ENCODE measurements at regions not wholly inside any gene's neighbourhood (a gene's known extent, or its start where the extent isn't known, plus 50 kb on each side); places are given as distances from the start of the nearest gene placed in this dataset.

GRCh38 chr5:176716320-176716719, 69.0 kb downstream of the TSPAN17 start:
- Histone ChIP-seq H3K27ac (no peak overlapping the region), H3K36me3 (no peaks in the 10 kb centered on the region), H2AFZ (replicated peaks) (no peak overlapping the region), H3K9me3 (ENCODE audit: low read depth) (no peaks in the 10 kb centered on the region), H3K4me2 (no peak overlapping the region), H3K27me3 (no peaks in the 10 kb centered on the region), H3K4me3 (no peak overlapping the region), H3K4me1 (peaks cover 14% of the 10 kb centered on the region), H3F3A (ENCODE audit: low read depth) (peaks cover 11% of the 10 kb centered on the region), H3K79me2 (ENCODE audit: low read depth) (no peaks in the 10 kb centered on the region), H4K20me1 (ENCODE audit: low read depth) (no peaks in the 10 kb centered on the region), H3K9ac (no peak overlapping the region)
- Mint-ChIP-seq H3K36me3 (no peaks in the 10 kb centered on the region), H3K27me3 (ENCODE audit: insufficient read depth, low read depth) (peaks cover 11% of the 10 kb centered on the region), H3K9me3 (peaks cover 19% of the 10 kb centered on the region), H3K4me3 (no peak overlapping the region), H3K4me1 (peaks cover 19% of the 10 kb centered on the region), H3K27ac (no peak overlapping the region)
- DNase-seq (ENCODE audit: low spot score), result no peak
- no peak for TF ChIP-seq EZH2 (IDR thresholded peaks at IDR 0.05)
- no peak for TF ChIP-seq EZH2phosphoT487 (IDR thresholded peaks at IDR 0.05)
- TF ChIP-seq CTCF (IDR thresholded peaks at IDR 0.05), result no peak

- no peak for TF ChIP-seq EZH2phosphoT487 (IDR thresholded peaks at IDR 0.05)
- no peak for TF ChIP-seq CTCF (IDR thresholded peaks at IDR 0.05)
- no peak for TF ChIP-seq EZH2 (IDR thresholded peaks at IDR 0.05)
- peaks cover 28% of the 10 kb centered on the region for H3K4me1 Mint-ChIP-seq
- H3K9me3 Mint-ChIP-seq, result peaks cover 10% of the 10 kb centered on the region
- Histone ChIP-seq H3K27me3 (no peaks in the 10 kb centered on the region), H3K4me1 (peaks cover 18% of the 10 kb centered on the region), H3K27ac (no peak overlapping the region), H3F3A (ENCODE audit: low read depth) (peaks cover 1% of the 10 kb centered on the region), H3K4me2 (no peak overlapping the region), H3K4me3 (no peak overlapping the region), H3K79me2 (ENCODE audit: low read depth) (no peaks in the 10 kb centered on the region), H2AFZ (replicated peaks) (no peak overlapping the region), H3K9me3 (ENCODE audit: low read depth) (no peaks in the 10 kb centered on the region), H3K36me3 (no peaks in the 10 kb centered on the region), H3K9ac (no peak overlapping the region), H4K20me1 (ENCODE audit: low read depth) (no peaks in the 10 kb centered on the region)
- no peak overlapping the region for H3K4me3 Mint-ChIP-seq
- DNase-seq (ENCODE audit: low spot score), result no peak
- no peaks in the 10 kb centered on the region for H3K36me3 Mint-ChIP-seq
- H3K27me3 Mint-ChIP-seq (ENCODE audit: insufficient read depth, low read depth), result peaks cover 7% of the 10 kb centered on the region
- H3K27ac Mint-ChIP-seq, result no peak overlapping the region
These were observed 71.9 kb downstream of the TSPAN17 start for GRCh38 chr5:176719113-176719739.

GRCh38 chr5:176721509-176721908, 74.2 kb downstream of the TSPAN17 start:
- no peak for TF ChIP-seq EZH2 (IDR thresholded peaks at IDR 0.05)
- TF ChIP-seq CTCF (IDR thresholded peaks at IDR 0.05), result no peak
- TF ChIP-seq EZH2phosphoT487 (IDR thresholded peaks at IDR 0.05), result no peak
- no peak overlapping the region for H3K4me2 ChIP-seq
- Mint-ChIP-seq H3K9me3 (no peaks in the 10 kb centered on the region), H3K4me1 (peaks cover 42% of the 10 kb centered on the region), H3K36me3 (no peaks in the 10 kb centered on the region), H3K27me3 (ENCODE audit: insufficient read depth, low read depth) (peaks cover 7% of the 10 kb centered on the region), H3K4me3 (peak overlapping the region; percentile 30), H3K27ac (peak overlapping the region; percentile 28)
- DNase-seq (ENCODE audit: low spot score), result no peak
- H3K27ac ChIP-seq, result no peak overlapping the region
- peaks cover 41% of the 10 kb centered on the region for H3K4me1 ChIP-seq
- no peaks in the 10 kb centered on the region for H4K20me1 ChIP-seq (ENCODE audit: low read depth)
- no peak overlapping the region for H3K4me3 ChIP-seq
- H3K36me3 ChIP-seq, result no peaks in the 10 kb centered on the region
- no peak overlapping the region for H2AFZ ChIP-seq (replicated peaks)
- no peaks in the 10 kb centered on the region for H3K9me3 ChIP-seq (ENCODE audit: low read depth)
- no peaks in the 10 kb centered on the region for H3K27me3 ChIP-seq
- no peak overlapping the region for H3K9ac ChIP-seq
- H3F3A ChIP-seq (ENCODE audit: low read depth), result peaks cover 16% of the 10 kb centered on the region
- no peaks in the 10 kb centered on the region for H3K79me2 ChIP-seq (ENCODE audit: low read depth)
